Mesenchymal stem cell (in vitro differentiated cells and primary cell): ENCODE measurements at regions not wholly inside any gene's neighbourhood (a gene's known extent, or its start where the extent isn't known, plus 50 kb on each side); places are given as distances from the start of the nearest gene placed in this dataset.
A peak's percentile ranks its signal among the peaks of the same experiment; 100 is the strongest.

Experiments
- DNase-seq: peaks from one replicate; pipeline ENCODE4 v3.0.0-alpha.2; 2013
- H2AFZ ChIP-seq: one replicate; pipeline ENCODE4 v1.6.1; 2013; ENCODE audit warnings: low read depth, mild to moderate bottlenecking, control low read depth, inconsistent platforms, low read length, moderate library complexity
- H2AK5ac ChIP-seq: 2 replicates; pipeline ENCODE4 v1.6.1; 2013; ENCODE audit warnings: low read length, moderate library complexity, mild to moderate bottlenecking, inconsistent platforms; ENCODE audit not compliant: severe bottlenecking
- H2BK120ac ChIP-seq: one replicate; pipeline ENCODE4 v1.6.1; 2013; ENCODE audit warnings: low read depth, mild to moderate bottlenecking, inconsistent platforms, low read length, moderate library complexity
- H2BK12ac ChIP-seq, 2 experiments: one replicate each; pipeline ENCODE4 v1.6.1; 2013; ENCODE audit warnings: inconsistent platforms in 2 of 2, low read length in 2 of 2, mild to moderate bottlenecking in 2 of 2, moderate library complexity in 2 of 2, control low read depth in 1 of 2
- H2BK15ac ChIP-seq: one replicate; pipeline ENCODE4 v1.6.1; 2013; ENCODE audit warnings: mild to moderate bottlenecking, low read depth, inconsistent platforms; ENCODE audit not compliant: poor library complexity, severe bottlenecking
- H2BK5ac ChIP-seq: 2 replicates; pipeline ENCODE4 v1.6.1; 2013; ENCODE audit warnings: low read depth, mild to moderate bottlenecking, low read length, control low read depth, inconsistent platforms; ENCODE audit not compliant: poor library complexity, severe bottlenecking
- H3K14ac ChIP-seq, 2 experiments: one replicate each; pipeline ENCODE4 v1.6.1; 2013; ENCODE audit warnings: inconsistent platforms in 2 of 2, low read length in 2 of 2, control low read depth in 1 of 2, mild to moderate bottlenecking in 1 of 2, moderate library complexity in 1 of 2
- H3K18ac ChIP-seq, 2 experiments: one replicate each; pipeline ENCODE4 v1.6.1; 2013; ENCODE audit warnings: inconsistent platforms in 2 of 2, low read length in 2 of 2, control low read depth in 1 of 2, low read depth in 1 of 2, mild to moderate bottlenecking in 1 of 2
- H3K23ac ChIP-seq, 2 experiments: one replicate each; pipeline ENCODE4 v1.6.1; 2013; ENCODE audit warnings: inconsistent platforms in 2 of 2, low read length in 2 of 2, mild to moderate bottlenecking in 2 of 2, moderate library complexity in 2 of 2, control low read depth in 1 of 2
- H3K27ac ChIP-seq: 2 replicates; pipeline ENCODE4 v1.5.1; 2013; ENCODE audit warnings: mild to moderate bottlenecking, moderate library complexity, low read length, control low read depth, inconsistent platforms; ENCODE audit not compliant: poor library complexity, severe bottlenecking
- H3K27me3 ChIP-seq, 2 experiments: 2 replicates each; pipeline versions ENCODE4 v1.6.1 to v1.7.0; 2013; ENCODE audit warnings: low read length in 2 of 2, mild to moderate bottlenecking in 2 of 2, moderate library complexity in 2 of 2, control low read depth in 1 of 2, inconsistent platforms in 1 of 2; ENCODE audit not compliant: control insufficient read depth in 1 of 2, insufficient read depth in 1 of 2
- H3K36me3 ChIP-seq, 2 experiments: 2 replicates each; pipeline versions ENCODE4 v1.6.1 to v1.7.0; 2013; ENCODE audit warnings: low read length in 2 of 2, control low read depth in 1 of 2, inconsistent platforms in 1 of 2, low read depth in 1 of 2, mild to moderate bottlenecking in 1 of 2; ENCODE audit not compliant: insufficient read depth in 2 of 2, control insufficient read depth in 1 of 2
- H3K4ac ChIP-seq, 2 experiments: one replicate each; pipeline ENCODE4 v1.6.1; 2013; ENCODE audit warnings: inconsistent platforms in 2 of 2, low read length in 2 of 2, mild to moderate bottlenecking in 2 of 2, moderate library complexity in 2 of 2, control low read depth in 1 of 2, low read depth in 1 of 2
- H3K4me1 ChIP-seq: 2 replicates; pipeline ENCODE4 v1.6.1; 2013; ENCODE audit warnings: low read depth, low read length, control low read depth; ENCODE audit not compliant: control insufficient read depth, insufficient read depth
- H3K4me2 ChIP-seq: 2 replicates; pipeline ENCODE4 v1.6.1; 2013; ENCODE audit warnings: low read length, mild to moderate bottlenecking, inconsistent platforms; ENCODE audit not compliant: poor library complexity, severe bottlenecking
- H3K4me3 ChIP-seq, 2 experiments: 2 replicates each; pipeline versions ENCODE4 v1.5.1 to v1.7.0; 2013; ENCODE audit warnings: low read length in 2 of 2, mild to moderate bottlenecking in 2 of 2, control low read depth in 1 of 2, low read depth in 1 of 2; ENCODE audit not compliant: insufficient read depth in 1 of 2
- H3K79me1 ChIP-seq: replicated peaks from 2 replicates; pipeline ENCODE4 v1.6.1; 2013; ENCODE audit warnings: mild to moderate bottlenecking, control low read depth, low read length, inconsistent platforms; ENCODE audit not compliant: poor library complexity, severe bottlenecking
- H3K9ac ChIP-seq: 2 replicates; pipeline ENCODE4 v1.7.0; 2013; ENCODE audit warnings: mild to moderate bottlenecking, low read length, moderate library complexity
- H3K9me3 ChIP-seq: 2 replicates; pipeline ENCODE4 v1.7.0; 2013; ENCODE audit warnings: mild to moderate bottlenecking, low read length; ENCODE audit not compliant: control insufficient read depth
- H4K8ac ChIP-seq: one replicate; pipeline ENCODE4 v1.6.1; 2013; ENCODE audit warnings: inconsistent platforms, mild to moderate bottlenecking, low read length, moderate library complexity
- H4K91ac ChIP-seq: one replicate; pipeline ENCODE4 v1.6.1; 2013; ENCODE audit warnings: mild to moderate bottlenecking, low read length, inconsistent platforms
- WGBS: methylation state at CpG from one replicate; pipeline ENCODE4 v1.1.7; 2013; ENCODE audit warnings: mixed read lengths; 5-methylcytosine and 5-hydroxymethylcytosine counted together

GRCh38 chr11:15801616-15802015, 554.7 kb downstream of the SOX6 start:
- Histone ChIP-seq H3K4me3 (no peak overlapping the region), H3K23ac (no peak overlapping the region), H2BK5ac (no peak overlapping the region), H4K8ac (no peak overlapping the region), H3K4me2 (no peak overlapping the region), H3K4ac (no peak overlapping the region), H3K36me3 (no peaks in the 10 kb centered on the region), H3K9me3 (no peaks in the 10 kb centered on the region), H2BK120ac (no peak overlapping the region), H3K18ac (no peak overlapping the region), H3K14ac (no peak overlapping the region), H4K91ac (no peak overlapping the region), H3K4me1 (no peaks in the 10 kb centered on the region), H3K27ac (no peak overlapping the region), H3K79me1 (no peaks in the 10 kb centered on the region), H3K27me3 (no peaks in the 10 kb centered on the region), H2BK15ac (no peak overlapping the region), H2BK12ac (no peak overlapping the region), H2AFZ (no peak overlapping the region), H2AK5ac (no peak overlapping the region), H3K9ac (no peak overlapping the region)
- 92% methylated on average over 4 of the region's 5 CpGs for WGBS
- DNase-seq: no peak

DNA sequence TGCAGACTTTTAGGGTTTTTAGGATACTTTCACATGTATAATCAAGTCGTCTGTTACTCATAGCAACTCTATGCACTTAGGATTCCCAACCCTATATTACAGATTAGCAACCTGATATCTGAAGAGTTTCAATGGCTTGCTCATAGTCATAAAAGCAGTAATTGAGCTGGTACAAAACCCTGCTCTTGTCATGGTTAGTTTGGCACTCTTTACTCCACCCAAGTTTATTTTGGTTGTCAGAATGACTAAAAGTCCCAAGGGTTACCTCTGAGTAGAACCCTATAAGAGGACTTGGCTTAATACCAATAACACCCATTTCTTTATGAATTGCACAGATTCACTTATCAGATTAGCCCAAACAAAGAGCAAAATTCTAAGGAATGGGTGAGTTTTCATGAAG, 550.6 kb downstream of the SOX6 start:
- no peak overlapping the region for H3K23ac ChIP-seq
- no peak overlapping the region for H3K4ac ChIP-seq
- no peak overlapping the region for H4K8ac ChIP-seq
- H3K4me1 ChIP-seq: no peaks in the 10 kb centered on the region
- H3K79me1 ChIP-seq: no peaks in the 10 kb centered on the region
- no peak overlapping the region for H3K18ac ChIP-seq
- H3K27me3 ChIP-seq: no peaks in the 10 kb centered on the region
- H3K36me3 ChIP-seq: no peaks in the 10 kb centered on the region
- WGBS: 80% methylated on average over 1 of the region's 1 CpG
- no peak overlapping the region for H3K27ac ChIP-seq
- no peak overlapping the region for H3K4me2 ChIP-seq
- no peak for DNase-seq
- no peak overlapping the region for H2BK5ac ChIP-seq
- no peak overlapping the region for H2BK15ac ChIP-seq
- no peak overlapping the region for H2AK5ac ChIP-seq
- H3K4me3 ChIP-seq: no peak overlapping the region
- H4K91ac ChIP-seq: no peak overlapping the region
- no peak overlapping the region for H3K9ac ChIP-seq
- H3K9me3 ChIP-seq: no peaks in the 10 kb centered on the region
- no peak overlapping the region for H2AFZ ChIP-seq
- no peak overlapping the region for H3K14ac ChIP-seq
- H2BK12ac ChIP-seq: no peak overlapping the region
- H2BK120ac ChIP-seq: no peak overlapping the region

GRCh38 chr11:15806217-15806616, 550.1 kb downstream of the SOX6 start:
- H3K4me2 ChIP-seq: no peak overlapping the region
- H3K27ac ChIP-seq: no peak overlapping the region
- no peaks in the 10 kb centered on the region for H3K27me3 ChIP-seq
- no peak for DNase-seq
- H3K23ac ChIP-seq: no peak overlapping the region
- no peak overlapping the region for H4K8ac ChIP-seq
- H2BK12ac ChIP-seq: no peak overlapping the region
- H2BK5ac ChIP-seq: no peak overlapping the region
- H3K36me3 ChIP-seq: no peaks in the 10 kb centered on the region
- no peaks in the 10 kb centered on the region for H3K9me3 ChIP-seq
- H4K91ac ChIP-seq: no peak overlapping the region
- no peak overlapping the region for H3K4ac ChIP-seq
- no peak overlapping the region for H2AK5ac ChIP-seq
- H3K79me1 ChIP-seq: no peaks in the 10 kb centered on the region
- H2BK15ac ChIP-seq: no peak overlapping the region
- H3K18ac ChIP-seq: peak overlapping the region in 1 of 2 experiments; percentile 21
- H3K9ac ChIP-seq: no peak overlapping the region
- H2BK120ac ChIP-seq: no peak overlapping the region
- WGBS: 92% methylated on average over 4 of the region's 4 CpGs
- H3K14ac ChIP-seq: no peak overlapping the region
- no peak overlapping the region for H2AFZ ChIP-seq
- H3K4me3 ChIP-seq: no peak overlapping the region
- H3K4me1 ChIP-seq: no peaks in the 10 kb centered on the region

DNA sequence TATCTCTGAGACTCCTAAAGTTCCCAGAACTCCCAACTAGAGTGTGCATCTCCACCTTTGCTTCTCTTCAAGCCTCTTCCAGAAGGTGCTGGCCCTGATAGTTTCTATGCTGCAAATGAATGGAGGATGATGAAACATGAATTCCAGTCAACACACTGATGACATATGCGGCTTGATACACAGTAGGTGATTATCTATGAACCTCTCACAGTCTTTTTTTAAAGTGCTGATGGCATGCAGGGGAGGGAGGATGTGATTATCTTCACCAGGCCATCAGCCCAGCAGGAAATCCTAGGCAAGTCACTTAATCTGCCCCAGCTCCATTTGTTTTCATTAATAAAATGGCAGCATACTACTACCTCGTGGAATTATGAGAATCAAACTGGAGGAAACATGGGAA, 548.5 kb downstream of the SOX6 start:
- Histone ChIP-seq H3K18ac (no peak overlapping the region), H3K4me3 (no peak overlapping the region), H2BK15ac (no peak overlapping the region), H3K9ac (no peak overlapping the region), H3K4me1 (no peaks in the 10 kb centered on the region), H3K4me2 (no peak overlapping the region), H3K23ac (no peak overlapping the region), H3K36me3 (no peaks in the 10 kb centered on the region), H4K91ac (no peak overlapping the region), H3K27ac (no peak overlapping the region), H4K8ac (no peak overlapping the region), H2BK120ac (no peak overlapping the region), H3K4ac (no peak overlapping the region), H3K27me3 (no peaks in the 10 kb centered on the region), H2AFZ (no peak overlapping the region), H2AK5ac (no peak overlapping the region), H3K9me3 (no peaks in the 10 kb centered on the region), H3K14ac (no peak overlapping the region), H3K79me1 (no peaks in the 10 kb centered on the region), H2BK12ac (no peak overlapping the region), H2BK5ac (no peak overlapping the region)
- 80% methylated on average over 1 of the region's 2 CpGs for WGBS
- DNase-seq: no peak
